GM18861 (cell line): ENCODE measurements at regions not wholly inside any gene's neighbourhood (a gene's known extent, or its start where the extent isn't known, plus 50 kb on each side); places are given as distances from the start of the nearest gene placed in this dataset.
"Not testable (repeated sequence)": the region's sequence is repeated elsewhere in the genome, so short reads cannot be mapped to it uniquely, and the experiment has no call there.

Experiments
- ATAC-seq: cut with Tn5 transposase; IDR thresholded peaks from one replicate; pipeline ENCODE4 v1.9.1; 2021; ENCODE audit not compliant: unreplicated experiment

DNA sequence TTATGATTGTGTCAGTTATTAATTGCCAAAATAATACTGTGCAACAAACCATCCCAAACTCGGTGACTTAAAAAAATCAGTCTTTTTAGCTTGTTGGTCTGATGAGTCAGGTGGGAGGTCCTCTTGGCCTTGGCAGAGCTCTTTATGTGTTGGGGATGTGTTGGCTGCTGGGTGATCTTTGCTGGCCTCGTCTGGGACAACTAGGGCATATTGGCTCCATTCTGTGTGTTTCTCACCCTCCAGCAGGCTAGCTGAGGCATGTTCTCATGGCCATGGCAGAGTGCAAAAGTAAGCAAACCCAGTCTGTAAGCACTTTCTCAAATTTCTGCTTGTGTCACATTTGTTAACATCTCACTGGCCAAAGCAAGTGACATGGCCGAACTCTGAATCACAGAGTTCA, 251.6 kb downstream of the RPLP1 start:
- no peak for ATAC-seq

- no peak for ATAC-seq
These were observed 252.1 kb downstream of the RPLP1 start for GRCh38 chr15:69704700-69705099.

DNA sequence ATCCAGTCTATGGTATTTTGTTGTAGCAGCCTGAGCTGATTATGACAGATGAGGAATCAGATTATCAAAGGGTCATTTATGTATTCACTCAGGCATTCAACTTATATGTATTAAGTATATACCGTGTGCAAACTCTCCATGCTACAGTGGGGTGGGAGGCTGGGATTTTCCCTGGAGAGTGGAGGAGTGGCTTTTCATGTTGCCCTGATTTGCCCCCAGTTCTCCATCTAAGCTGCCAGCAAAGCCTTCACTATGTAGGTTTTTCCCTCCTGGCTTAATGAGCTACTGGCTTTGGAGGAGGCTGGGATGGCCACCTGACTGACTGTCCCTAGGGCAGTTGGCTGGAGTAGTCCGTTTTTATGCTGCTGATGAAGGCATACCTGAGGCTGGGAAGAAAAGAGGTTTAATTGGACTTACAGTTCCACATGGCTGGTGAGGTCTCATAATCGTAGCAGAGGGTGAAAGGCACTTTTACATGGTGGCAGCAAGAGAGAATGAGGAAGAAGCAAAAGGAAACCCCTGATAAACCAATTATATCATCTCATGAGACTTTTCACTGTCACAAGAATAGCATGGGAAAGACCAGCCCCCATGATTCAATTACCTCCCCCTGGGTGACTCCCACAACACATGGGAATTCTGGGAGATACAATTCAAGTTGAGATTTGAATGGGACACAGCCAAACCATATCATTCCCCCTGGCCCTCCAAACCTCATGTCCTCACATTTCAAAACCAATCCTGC, 253.9 kb downstream of the RPLP1 start:
- no peak for ATAC-seq

GRCh38 chr15:69707241-69707640, 254.6 kb downstream of the RPLP1 start:
- ATAC-seq = not testable (repeated sequence)

GRCh38 chr15:69708436-69709122, 256.0 kb downstream of the RPLP1 start:
- ATAC-seq = not testable (repeated sequence)

DNA sequence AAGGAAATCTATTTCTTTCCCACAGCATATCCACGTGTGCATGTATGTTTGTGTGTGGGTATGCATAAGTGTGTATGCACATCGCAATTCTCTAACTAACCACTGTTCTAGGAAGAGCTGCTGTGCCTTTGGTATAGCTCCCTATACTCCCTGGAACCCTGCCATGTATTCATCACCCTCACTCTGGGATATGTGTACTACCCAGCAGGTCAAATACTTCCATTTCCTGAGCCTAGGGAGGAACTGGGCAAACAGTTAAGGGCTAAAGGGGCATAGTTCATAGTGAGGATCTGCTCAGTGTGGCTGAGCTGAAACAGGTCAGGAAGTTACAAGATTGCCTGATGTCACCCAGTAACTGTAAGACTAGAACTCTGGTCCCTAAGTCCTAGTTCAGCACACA, 260.4 kb downstream of the RPLP1 start:
- ATAC-seq = no peak

DNA sequence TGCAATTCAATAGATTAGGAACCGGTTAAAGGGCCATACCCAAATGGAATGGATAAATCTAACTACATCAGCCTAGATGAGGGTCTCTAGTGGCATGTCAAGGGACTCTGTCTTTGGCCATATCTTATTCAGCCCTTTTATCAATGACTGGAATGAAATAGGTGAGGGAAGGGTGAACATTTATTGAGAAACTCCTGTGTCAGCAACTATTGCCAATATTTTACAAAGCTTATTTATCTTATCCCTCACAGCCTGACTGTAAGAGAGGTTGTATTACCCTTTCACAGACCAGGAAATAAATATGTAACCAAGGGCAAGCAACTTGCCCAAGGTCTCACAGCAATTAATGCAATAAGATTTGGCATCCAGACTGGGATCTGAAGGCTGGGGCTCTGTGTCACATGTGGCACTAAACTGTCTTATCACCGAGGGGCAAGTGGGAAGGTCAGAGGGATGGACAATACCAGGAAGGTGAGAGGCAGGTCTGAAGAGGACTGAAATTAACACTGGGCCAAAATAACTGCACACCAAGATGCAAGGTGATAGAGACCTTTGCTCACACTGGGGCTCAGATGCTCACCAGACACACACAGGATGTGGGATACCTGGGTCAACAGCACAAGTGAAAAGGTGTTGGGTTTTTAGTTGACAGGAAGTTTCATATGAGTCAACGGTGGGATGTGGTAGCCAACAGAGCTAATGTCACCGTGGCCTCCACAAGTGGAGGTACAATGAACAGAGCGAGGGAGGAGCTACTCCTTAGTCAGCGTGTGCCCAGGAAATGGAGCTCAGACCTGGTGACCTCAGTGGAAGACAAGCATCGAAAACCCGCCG, 261.3 kb downstream of the RPLP1 start:
- ATAC-seq = peak; percentile 90

- no peak for ATAC-seq
These were observed 262.6 kb downstream of the RPLP1 start for GRCh38 chr15:69715210-69715609.

GRCh38 chr15:69718436-69718835, 265.8 kb downstream of the RPLP1 start:
- no peak for ATAC-seq

DNA sequence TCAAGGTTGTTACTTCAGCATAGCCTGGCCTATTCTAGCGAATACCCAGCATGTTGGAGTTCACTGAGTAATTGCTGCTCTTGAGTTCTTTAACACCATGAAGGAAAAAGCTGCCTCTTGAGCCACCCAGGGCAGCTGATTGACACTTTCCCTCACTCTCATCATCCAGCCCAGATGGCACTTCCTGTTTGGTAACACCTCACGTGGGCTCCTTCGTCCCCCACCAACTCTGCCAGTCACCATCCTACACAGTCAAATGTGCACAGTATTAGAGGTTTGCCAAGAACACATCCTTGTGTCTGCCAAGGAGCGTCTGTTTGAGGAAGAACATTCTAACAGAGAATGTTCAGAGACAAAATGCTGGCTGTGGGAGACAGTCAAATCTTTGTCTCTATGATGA, 266.3 kb downstream of the RPLP1 start:
- ATAC-seq = no peak

DNA sequence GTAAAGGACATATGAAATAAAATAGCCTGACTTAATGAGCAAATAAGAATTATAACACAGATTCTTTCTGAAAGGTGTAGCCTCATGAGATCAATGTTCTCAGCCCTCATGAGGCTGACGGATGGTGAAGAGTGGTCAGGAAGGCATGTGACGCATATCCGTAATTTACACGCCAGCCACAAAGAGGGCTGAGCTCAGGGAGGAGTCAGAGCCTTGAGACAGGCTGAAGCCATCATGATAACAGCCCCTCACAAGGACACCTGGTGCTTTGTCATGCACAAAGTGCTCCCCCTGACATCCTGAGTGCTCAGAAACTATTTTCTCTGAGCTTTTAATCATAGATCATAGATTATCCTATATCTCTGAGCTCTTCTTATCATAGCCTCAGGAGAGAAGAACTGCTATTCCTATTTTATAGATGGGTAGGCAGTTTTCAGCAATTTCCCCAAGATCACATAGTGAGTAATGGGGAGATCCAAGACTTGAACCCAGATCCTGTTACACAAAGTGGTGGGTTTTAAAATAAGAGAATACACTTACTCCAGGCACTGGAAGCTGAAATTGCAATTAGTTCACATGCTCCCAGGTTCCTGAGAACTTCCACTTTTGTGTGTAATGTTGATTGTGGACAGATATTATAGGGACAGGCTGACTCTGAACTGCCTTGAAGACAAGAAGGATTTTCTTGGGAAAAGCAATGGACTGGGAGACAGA, 267.1 kb downstream of the RPLP1 start:
- ATAC-seq = no peak

DNA sequence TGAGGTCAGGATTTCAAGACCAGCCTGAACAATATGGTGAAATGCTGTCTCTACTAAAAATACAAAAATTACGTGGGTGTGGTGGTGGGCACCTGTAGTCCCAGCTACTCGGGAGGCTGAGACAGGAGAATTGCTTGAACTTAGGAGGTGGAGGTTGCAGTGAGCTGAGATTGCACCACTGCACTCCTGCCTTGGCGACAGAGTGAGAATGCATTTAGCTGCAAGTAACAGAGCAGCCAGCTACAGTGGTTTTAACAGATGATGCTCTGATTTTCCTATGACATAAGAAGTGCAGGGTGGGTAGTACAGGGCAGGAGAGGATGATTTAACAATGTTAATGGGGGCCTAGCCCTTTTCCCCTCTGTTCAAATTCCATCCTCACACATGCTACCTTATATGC, 267.9 kb downstream of the RPLP1 start:
- ATAC-seq = no peak

DNA sequence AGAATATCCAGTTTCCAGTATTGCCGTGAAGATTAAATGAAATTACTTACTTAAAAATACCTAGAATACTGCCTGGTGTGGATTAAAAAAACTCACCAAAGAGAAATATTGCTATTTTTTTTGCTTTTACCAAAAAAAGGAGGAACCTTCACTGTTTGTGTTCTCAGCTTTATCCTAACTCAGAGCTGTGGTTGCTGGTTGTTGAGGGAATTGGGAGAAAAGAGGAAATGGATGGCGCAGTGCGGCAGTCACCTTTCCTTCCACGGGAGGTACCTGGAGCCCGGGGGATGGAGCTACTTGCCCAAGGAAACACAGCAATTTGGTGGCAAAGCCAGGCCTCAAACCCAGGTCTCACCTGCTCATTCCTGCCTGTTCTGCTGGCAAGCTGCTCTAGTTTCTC, 270.3 kb downstream of the RPLP1 start:
- no peak for ATAC-seq

GRCh38 chr15:69723404-69724096, 270.9 kb downstream of the RPLP1 start:
- ATAC-seq = no peak

DNA sequence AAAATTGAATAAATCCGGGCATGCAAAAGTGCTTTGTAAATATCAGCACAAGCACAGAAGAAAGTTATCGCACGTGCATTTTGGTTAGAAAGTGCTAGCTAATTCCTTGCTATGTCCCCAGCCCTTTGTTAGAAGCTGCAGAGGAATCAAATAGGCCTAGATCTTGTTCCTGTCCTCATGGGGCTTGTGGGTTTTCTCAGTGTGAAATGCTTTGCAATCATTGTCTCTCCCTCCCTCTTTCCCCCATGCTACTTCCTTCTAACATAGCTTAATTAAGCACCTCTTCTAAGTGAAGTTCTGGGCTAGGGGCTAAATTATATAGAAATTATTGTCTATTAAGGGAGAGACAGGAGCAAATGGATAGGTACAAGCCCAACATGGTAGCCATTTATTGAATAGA, 271.7 kb downstream of the RPLP1 start:
- no peak for ATAC-seq

GRCh38 chr15:69725275-69725674, 272.7 kb downstream of the RPLP1 start:
- ATAC-seq = no peak

DNA sequence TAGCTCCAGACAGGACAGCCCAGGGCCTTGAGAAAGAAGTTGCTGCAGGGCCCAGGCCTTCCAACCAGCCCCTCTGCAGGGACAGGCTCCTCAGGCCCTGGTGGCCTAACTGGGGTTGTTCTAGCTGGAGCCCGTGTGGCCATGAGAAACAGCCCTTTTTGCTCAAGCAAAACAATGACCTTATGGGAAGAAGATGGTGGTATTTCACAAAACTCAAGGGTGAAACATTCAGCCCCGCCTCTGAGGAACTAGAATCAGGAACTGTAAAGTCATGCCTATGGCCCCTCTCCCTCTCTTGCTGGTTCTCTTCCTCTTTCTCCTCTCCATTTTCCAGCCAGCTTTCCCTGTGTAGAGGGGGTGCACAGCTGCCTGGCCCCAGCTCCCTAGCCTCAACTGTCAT, 273.3 kb downstream of the RPLP1 start:
- ATAC-seq = no peak

DNA sequence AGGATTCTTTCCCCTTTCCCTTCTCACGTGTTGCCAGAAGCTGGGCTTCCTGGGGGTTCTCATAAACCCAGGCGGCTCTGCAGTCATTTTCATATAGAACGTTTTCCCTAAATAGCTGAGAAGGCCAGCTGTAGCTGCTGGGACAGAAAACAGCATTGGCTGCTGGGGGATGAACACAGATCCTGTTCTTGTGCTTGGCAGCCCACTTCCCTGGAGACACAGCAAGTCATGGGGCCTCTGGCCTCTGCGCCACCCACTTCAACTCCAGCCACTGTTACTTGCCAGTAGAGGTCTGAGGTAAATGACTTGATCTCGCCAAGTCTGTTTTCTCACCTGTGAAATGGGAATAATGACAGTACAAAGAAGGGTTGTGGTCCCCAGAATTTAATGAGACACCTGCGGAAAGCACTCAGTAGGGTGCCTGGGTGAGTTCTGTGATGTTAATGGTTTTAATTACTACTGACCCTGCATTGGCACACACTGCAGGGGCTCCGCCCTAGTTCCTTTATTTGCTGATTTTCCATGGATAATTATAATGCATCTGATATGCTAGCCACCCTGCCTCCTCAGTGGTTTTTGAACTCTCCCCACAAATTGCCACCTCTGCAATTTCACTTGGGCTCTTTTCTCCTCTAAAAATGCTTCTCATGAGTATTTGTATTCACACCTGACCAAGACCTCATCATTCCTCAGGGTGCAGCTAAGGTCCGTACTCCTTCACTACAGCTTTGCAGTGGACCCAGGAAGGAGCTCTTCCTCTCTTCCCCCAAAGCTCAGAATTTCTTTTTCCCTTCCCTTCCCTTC, 274.7 kb downstream of the RPLP1 start:
- ATAC-seq = no peak

GRCh38 chr15:69729167-69729748, 276.6 kb downstream of the RPLP1 start:
- ATAC-seq = no peak
